Endothelial cell of umbilical vein (primary cell): ENCODE measurements at regions not wholly inside any gene's neighbourhood (a gene's known extent, or its start where the extent isn't known, plus 50 kb on each side); places are given as distances from the start of the nearest gene placed in this dataset.

Experiments
- BruUV-seq: library from RNA; stranded (reverse); fragments of 400-500 nt; replicated peaks from 2 replicates; lab custom pipeline; 2021; lab: Mats Ljungman, UMichigan
- CTCF ChIA-PET: fragments of 300-600, 350-600 bp; sonication (Branson Sonifier 250); formaldehyde crosslinking; loops from one replicate; lab custom pipeline; 2021; ENCODE audit warnings: antibody characterized with exemption, inconsistent platforms; lab: Charles Lee
- POLR2A ChIA-PET: fragments of 300-600, 350-600 bp; sonication (Branson Sonifier 250); formaldehyde crosslinking; loops from one replicate; lab custom pipeline; 2021; ENCODE audit warnings: antibody characterized with exemption, inconsistent platforms; lab: Charles Lee
- DNase-seq: peaks from one replicate; pipeline ENCODE4 v3.0.0-alpha.2; 2011; ENCODE audit warnings: low read depth, low spot score
- FAIRE-seq: peaks from 2 replicates; lab custom pipeline; 2011; peaks lifted over from hg19 to GRCh38; lab: Jason Lieb, UNC
- H2AFZ ChIP-seq: 2 replicates; pipeline ENCODE4 v1.6.0; 2012; ENCODE audit warnings: low read depth, low read length, control low read depth, inconsistent platforms
- H3K27ac ChIP-seq: 2 replicates; pipeline ENCODE4 v1.5.1; 2011; ENCODE audit warnings: low read depth, mild to moderate bottlenecking, control low read depth, low read length, moderate library complexity; ENCODE audit not compliant: insufficient read depth
- H3K27me3 ChIP-seq, 2 experiments: 2 replicates each; pipeline versions ENCODE4 v1.6.0 to v1.6.1; 2011; ENCODE audit warnings: low read length in 2 of 2, mixed read lengths in 1 of 2; ENCODE audit not compliant: control insufficient read depth in 2 of 2, insufficient read depth in 2 of 2
- H3K36me3 ChIP-seq, 2 experiments: 2 replicates in 1 of 2; 3 replicates in 1 of 2; pipeline ENCODE4 v1.5.1; 2011; ENCODE audit warnings: low read length in 2 of 2, mild to moderate bottlenecking in 1 of 2, moderate library complexity in 1 of 2; ENCODE audit not compliant: control insufficient read depth in 2 of 2, insufficient read depth in 2 of 2; ENCODE audit errors: extremely low read depth in 1 of 2
- H3K4me1 ChIP-seq: 3 replicates; pipeline ENCODE4 v1.5.1; 2011; ENCODE audit warnings: mild to moderate bottlenecking, low read length; ENCODE audit not compliant: control insufficient read depth, insufficient read depth; ENCODE audit errors: extremely low read depth
- H3K4me2 ChIP-seq: 2 replicates; pipeline ENCODE4 v1.6.1; 2011; ENCODE audit warnings: low read length, control low read depth, mixed read lengths; ENCODE audit not compliant: insufficient read depth
- H3K4me3 ChIP-seq, 3 experiments: fragments of 200-600 bp in 1 of 3; sonication (generic), shearing (Covaris generic) in 1 of 3; replicated peaks in 1 of 3; 2 replicates each; pipeline ENCODE4 v1.5.1; 2011 to 2016; ENCODE audit warnings: control low read depth in 3 of 3, low read length in 3 of 3, mild to moderate bottlenecking in 2 of 3, inconsistent platforms in 1 of 3, low read depth in 1 of 3, moderate library complexity in 1 of 3; ENCODE audit not compliant: insufficient read depth in 1 of 3
- H3K79me2 ChIP-seq: 2 replicates; pipeline ENCODE4 v1.6.0; 2012; ENCODE audit warnings: low read length, inconsistent platforms; ENCODE audit not compliant: control insufficient read depth, insufficient read depth
- H3K9ac ChIP-seq: replicated peaks from 2 replicates; pipeline ENCODE3; 2011; ENCODE audit warnings: low read length, control low read depth; ENCODE audit not compliant: insufficient read depth; ENCODE audit errors: extremely low read depth
- H3K9me1 ChIP-seq: replicated peaks from 3 replicates; pipeline ENCODE4 v1.6.0; 2011; ENCODE audit warnings: mild to moderate bottlenecking, low read length; ENCODE audit not compliant: control insufficient read depth, insufficient read depth; ENCODE audit errors: extremely low read depth
- H3K9me3 ChIP-seq: replicated peaks from 2 replicates; pipeline ENCODE4 v1.5.1; 2012; ENCODE audit warnings: low read length, inconsistent platforms; ENCODE audit not compliant: control insufficient read depth, insufficient read depth
- H4K20me1 ChIP-seq: replicated peaks from 2 replicates; pipeline ENCODE3; 2011; ENCODE audit warnings: mild to moderate bottlenecking, low read length; ENCODE audit not compliant: control insufficient read depth, insufficient read depth; ENCODE audit errors: extremely low read depth
- CTCF ChIP-seq, 2 donors: IDR thresholded peaks; 1 replicate in 1 of 2; 2 replicates in 1 of 2; pipeline ENCODE4 v1.5.1; 2011; ENCODE audit warnings: low read length in 2 of 2, mild to moderate bottlenecking in 2 of 2, moderate library complexity in 2 of 2, control low read depth in 1 of 2, inconsistent platforms in 1 of 2, low read depth in 1 of 2; ENCODE audit not compliant: insufficient read depth in 1 of 2; ENCODE audit errors: extremely low read depth in 1 of 2
- EZH2 ChIP-seq: IDR thresholded peaks from 2 replicates; pipeline ENCODE4 v1.6.1; 2012; ENCODE audit warnings: borderline replicate concordance, low read depth, mild to moderate bottlenecking, moderate library complexity, low read length, inconsistent platforms; ENCODE audit not compliant: severe bottlenecking
- FOS ChIP-seq: IDR thresholded peaks from 2 replicates; pipeline ENCODE4 v1.6.1; 2011; ENCODE audit warnings: mild to moderate bottlenecking, low read length, moderate library complexity, borderline replicate concordance; ENCODE audit not compliant: insufficient read depth
- GATA2 ChIP-seq: IDR thresholded peaks from 2 replicates; pipeline ENCODE4 v1.7.0; 2011; ENCODE audit warnings: low read depth, mild to moderate bottlenecking, moderate library complexity, mixed read lengths, low read length; ENCODE audit not compliant: insufficient read length, insufficient read depth
- JUN ChIP-seq: IDR thresholded peaks from 2 replicates; pipeline ENCODE4 v1.6.1; 2011; ENCODE audit warnings: borderline replicate concordance, low read depth; ENCODE audit not compliant: insufficient read length, insufficient read depth
- MAX ChIP-seq: IDR thresholded peaks from 2 replicates; pipeline ENCODE4 v1.6.1; 2011; ENCODE audit not compliant: insufficient read depth, insufficient read length
- MYC ChIP-seq: IDR thresholded peaks from one replicate; pipeline ENCODE4 v1.6.1; 2011; ENCODE audit warnings: mild to moderate bottlenecking, low read depth, low read length
- POLR2A ChIP-seq: IDR thresholded peaks from 2 replicates; pipeline ENCODE4 v1.6.1; 2012; ENCODE audit warnings: low read depth, mild to moderate bottlenecking, control low read depth, low read length
- POLR2AphosphoS5 ChIP-seq: IDR thresholded peaks from 2 replicates; pipeline ENCODE4 v1.6.1; 2012; ENCODE audit warnings: low read depth, mild to moderate bottlenecking, control low read depth, low read length, moderate library complexity; ENCODE audit not compliant: insufficient read depth
- dilution Hi-C: fragments of 300-500 bp; cut with MboI; formaldehyde crosslinking; loops from one replicate; pipeline ENCODE4 v1.15.0; 2019; ENCODE audit warnings: low sequenced_read_pairs; ENCODE audit not compliant: extremely low pct_ligation_motif_present
- intact Hi-C: fragments of 100-400 bp; cut with micrococcal nuclease; formaldehyde crosslinking; loops from one replicate; pipeline ENCODE4 v1.10.0; 2022

GRCh38 chr2:3009005-3009404, 368.6 kb downstream of the EIPR1 start:
- H3K36me3 ChIP-seq: no peaks in the 10 kb centered on the region
- no peak overlapping the region for H2AFZ ChIP-seq
- intact Hi-C loops: no loop called here
- ChIA-PET CTCF (no interaction called here), POLR2A (no interaction called here)
- no peak overlapping the region for H3K4me2 ChIP-seq
- H3K9ac ChIP-seq: no peak overlapping the region
- FAIRE-seq (no peak), DNase-seq (no peak)
- dilution Hi-C loops: no loop called here
- no peaks in the 10 kb centered on the region for H3K27me3 ChIP-seq
- no peaks in the 10 kb centered on the region for H3K79me2 ChIP-seq
- TF ChIP-seq POLR2AphosphoS5 (no peak), GATA2 (no peak)
- H3K4me1 ChIP-seq: no peaks in the 10 kb centered on the region
- no peak overlapping the region for H3K4me3 ChIP-seq
- H3K9me1 ChIP-seq: no peaks in the 10 kb centered on the region
- no peaks in the 10 kb centered on the region for H3K9me3 ChIP-seq
- no TSS peak for BruUV-seq
- H3K27ac ChIP-seq: no peak overlapping the region
- no peaks in the 10 kb centered on the region for H4K20me1 ChIP-seq

GRCh38 chr2:3008561-3008960, 369.1 kb downstream of the EIPR1 start:
- H3K79me2 ChIP-seq: no peaks in the 10 kb centered on the region
- no peak overlapping the region for H3K27ac ChIP-seq
- no peaks in the 10 kb centered on the region for H3K27me3 ChIP-seq
- H3K9me1 ChIP-seq: no peaks in the 10 kb centered on the region
- dilution Hi-C loops: no loop called here
- intact Hi-C loops: no loop called here
- H2AFZ ChIP-seq: no peak overlapping the region
- FAIRE-seq (no peak), DNase-seq (no peak)
- H3K4me3 ChIP-seq: no peak overlapping the region
- CTCF ChIA-PET: no interaction called here
- H4K20me1 ChIP-seq: no peaks in the 10 kb centered on the region
- H3K36me3 ChIP-seq: no peaks in the 10 kb centered on the region
- no peak overlapping the region for H3K4me2 ChIP-seq
- TF ChIP-seq POLR2A: no peak
- no peak for TF ChIP-seq GATA2
- no peak for TF ChIP-seq POLR2AphosphoS5
- TF ChIP-seq EZH2: no peak
- TF ChIP-seq JUN: no peak
- no peak for TF ChIP-seq FOS
- TF ChIP-seq CTCF (IDR thresholded peaks at IDR 0.05; ENCODE audit: extremely low read depth in 1 of 2, insufficient read depth in 1 of 2, low read depth in 1 of 2, low read length in 2 of 2): no peak
- TF ChIP-seq MAX: no peak
- no peak for TF ChIP-seq MYC
- no peaks in the 10 kb centered on the region for H3K4me1 ChIP-seq
- no TSS peak for BruUV-seq
- no peaks in the 10 kb centered on the region for H3K9me3 ChIP-seq
- H3K9ac ChIP-seq: no peak overlapping the region
- POLR2A ChIA-PET: no interaction called here
